HG03342 (cell line): ENCODE measurements at regions not wholly inside any gene's neighbourhood (a gene's known extent, or its start where the extent isn't known, plus 50 kb on each side); places are given as distances from the start of the nearest gene placed in this dataset.

Source experiments
- ATAC-seq: cut with Tn5 transposase; IDR thresholded peaks from one replicate; pipeline ENCODE4 v1.9.1; 2021; ENCODE audit warnings: mild to moderate bottlenecking, moderate library complexity; ENCODE audit not compliant: unreplicated experiment

DNA sequence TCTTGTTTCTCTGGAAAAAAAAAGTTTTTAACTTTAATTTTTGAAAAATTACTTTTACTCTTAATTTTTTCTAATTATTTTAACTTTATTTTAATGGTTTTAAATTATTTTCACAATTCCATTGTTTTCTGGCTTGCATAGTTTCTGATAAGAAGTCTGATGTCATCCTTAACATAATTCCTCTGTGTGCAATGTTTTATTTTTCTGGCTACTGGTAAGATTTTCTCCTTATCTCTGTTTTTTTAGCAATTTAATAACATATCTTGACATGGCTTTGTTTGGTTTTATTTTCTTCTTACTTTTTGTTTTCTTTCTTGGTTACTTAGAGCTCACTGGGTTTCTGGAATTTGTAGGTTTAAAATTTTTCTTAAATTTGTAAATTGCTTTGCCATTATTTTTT is 114.8 kb downstream of the TBXT start:
- no peak for ATAC-seq

DNA sequence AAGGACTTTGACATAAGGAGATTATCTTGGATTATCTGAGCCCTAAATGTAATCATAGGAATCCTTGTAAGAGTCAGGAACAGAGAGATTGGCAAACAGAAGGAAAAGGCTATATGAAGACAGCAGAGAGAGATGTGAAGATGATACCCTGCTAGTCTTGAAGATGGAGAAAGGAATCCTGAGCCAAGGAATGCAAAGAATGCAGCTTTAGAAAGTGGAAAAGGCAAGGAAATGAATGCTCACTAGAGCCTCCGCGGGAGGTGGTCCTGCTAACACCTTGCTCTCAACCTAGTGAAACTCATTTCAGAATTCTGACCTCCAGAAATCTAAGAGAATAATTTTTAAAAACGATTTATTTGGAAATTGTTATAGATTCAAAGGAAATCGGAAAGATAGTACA is 117.1 kb downstream of the TBXT start:
- ATAC-seq, result no peak

DNA sequence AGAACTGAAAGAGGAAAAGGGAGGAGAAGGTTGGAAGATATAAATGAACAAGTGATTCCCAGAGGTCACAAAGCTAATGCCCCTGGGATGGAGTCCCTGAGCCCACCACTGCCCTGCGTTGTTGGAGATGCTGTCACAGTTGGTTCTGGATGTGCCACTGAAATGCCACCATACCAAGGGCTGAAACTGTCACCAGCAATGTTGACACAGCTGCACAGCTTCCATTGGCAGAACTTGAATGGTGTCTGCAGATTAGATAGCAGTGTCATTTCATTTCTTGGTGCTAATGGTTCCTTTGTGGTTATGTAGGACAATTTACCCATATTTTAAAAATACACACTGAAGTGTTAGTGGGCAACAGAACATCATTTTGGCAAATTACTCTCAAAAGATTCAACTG is 120.7 kb downstream of the TBXT start:
- ATAC-seq, result no peak

DNA sequence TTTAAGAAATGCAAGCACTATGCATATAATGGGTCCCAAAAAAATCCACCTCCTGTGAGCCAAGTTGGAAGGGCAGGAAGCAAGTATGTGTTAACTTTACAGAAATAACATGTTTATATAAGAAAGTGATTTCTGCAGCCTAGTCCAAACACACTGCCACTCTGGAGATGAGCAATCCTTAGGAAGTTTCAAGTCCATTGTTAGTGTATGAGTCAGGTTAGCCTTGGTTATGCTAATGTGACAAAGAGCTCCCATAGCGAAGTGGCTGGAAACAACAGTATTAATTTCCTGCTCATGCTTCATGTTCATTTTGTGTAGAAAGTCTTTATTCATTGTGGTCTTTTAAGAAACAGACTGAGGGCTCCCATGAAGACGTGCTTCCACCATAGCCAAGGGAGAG is 121.4 kb downstream of the TBXT start:
- no peak for ATAC-seq

DNA sequence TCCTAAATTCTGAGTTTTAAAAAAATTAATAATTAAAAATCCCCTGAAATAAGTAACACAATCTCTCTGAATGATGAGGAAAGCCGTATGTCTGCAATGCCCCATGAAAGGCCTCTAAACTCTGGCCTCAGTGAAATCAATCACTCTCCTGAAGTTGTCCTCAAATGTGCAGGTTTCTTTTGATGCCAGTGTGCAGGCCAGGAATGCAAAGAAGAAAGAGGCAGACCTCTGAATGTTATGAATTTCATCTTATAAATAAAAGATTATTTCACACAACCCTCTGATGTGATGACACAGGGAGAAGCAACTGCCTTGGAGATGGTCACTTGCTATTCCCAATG is 121.8 kb downstream of the TBXT start:
- ATAC-seq, result no peak

DNA sequence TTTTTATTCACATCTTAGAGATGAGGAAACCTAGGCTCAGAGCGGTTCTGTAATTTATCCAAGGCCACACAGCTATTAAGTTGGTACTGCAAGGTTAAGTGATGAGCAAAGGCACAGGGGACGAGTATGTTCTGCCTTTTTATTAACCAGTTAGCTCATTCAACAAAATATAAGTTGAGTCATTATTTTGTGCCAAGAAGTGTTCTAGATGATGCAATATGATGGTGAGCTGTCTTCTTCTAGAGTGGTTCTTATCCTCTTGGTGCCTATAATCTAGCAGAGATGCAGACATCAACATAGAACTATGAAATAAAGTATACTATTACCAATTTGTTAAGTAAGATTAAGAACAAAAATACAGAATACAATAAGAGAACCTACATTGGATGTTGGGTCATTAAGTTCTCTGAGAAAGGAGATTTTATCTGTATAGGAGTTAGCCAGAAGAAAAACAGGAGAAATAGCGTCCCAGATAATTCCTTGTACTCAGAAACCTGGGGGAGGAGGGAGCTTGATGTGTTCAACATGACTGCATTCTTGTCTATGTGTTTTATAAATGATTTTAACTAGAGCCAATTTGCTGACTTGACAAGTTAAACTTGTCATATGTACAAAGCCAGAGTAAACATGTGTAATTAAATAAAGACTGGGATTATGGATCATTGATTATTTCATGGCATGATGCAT is 122.3 kb downstream of the TBXT start:
- ATAC-seq, result no peak

DNA sequence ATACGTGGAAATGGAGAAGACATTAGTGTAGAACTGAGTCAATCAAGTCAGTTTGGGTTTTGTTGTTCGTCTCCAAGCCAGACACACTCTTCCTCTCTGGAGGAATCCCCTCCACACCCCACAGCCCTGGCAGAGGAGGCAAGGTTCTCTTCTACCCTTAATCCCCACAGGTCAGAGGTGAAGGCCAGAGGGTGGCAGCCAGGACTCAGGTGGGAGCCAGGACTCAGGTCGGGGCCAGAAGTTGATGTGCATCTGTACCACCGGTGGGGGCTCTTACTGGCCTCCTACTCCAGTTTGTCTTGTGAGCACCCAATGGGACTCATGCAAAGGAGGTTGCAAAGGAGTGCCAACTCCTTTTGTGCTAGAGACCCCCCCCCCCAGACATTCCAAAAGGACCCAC is 126.4 kb downstream of the TBXT start:
- no peak for ATAC-seq

DNA sequence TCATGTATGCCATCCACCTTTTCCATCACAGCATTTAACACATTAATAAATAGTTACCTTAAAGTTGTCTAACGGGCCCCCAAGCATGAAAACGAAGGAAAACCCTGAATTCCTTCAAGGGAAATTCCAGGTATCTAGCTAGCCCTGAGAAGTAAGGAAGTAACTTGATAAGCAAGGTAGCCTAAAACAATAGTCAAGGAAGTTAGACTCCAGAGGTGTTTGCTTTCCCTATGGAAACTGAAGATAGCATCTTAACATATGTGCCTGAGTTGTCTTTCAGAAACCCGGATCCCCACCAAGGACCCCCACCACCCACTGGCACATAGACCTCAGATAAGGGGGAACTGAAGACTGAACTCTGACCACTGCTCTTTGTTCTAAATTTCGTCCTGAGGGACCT is 127.4 kb downstream of the TBXT start:
- ATAC-seq, result no peak

DNA sequence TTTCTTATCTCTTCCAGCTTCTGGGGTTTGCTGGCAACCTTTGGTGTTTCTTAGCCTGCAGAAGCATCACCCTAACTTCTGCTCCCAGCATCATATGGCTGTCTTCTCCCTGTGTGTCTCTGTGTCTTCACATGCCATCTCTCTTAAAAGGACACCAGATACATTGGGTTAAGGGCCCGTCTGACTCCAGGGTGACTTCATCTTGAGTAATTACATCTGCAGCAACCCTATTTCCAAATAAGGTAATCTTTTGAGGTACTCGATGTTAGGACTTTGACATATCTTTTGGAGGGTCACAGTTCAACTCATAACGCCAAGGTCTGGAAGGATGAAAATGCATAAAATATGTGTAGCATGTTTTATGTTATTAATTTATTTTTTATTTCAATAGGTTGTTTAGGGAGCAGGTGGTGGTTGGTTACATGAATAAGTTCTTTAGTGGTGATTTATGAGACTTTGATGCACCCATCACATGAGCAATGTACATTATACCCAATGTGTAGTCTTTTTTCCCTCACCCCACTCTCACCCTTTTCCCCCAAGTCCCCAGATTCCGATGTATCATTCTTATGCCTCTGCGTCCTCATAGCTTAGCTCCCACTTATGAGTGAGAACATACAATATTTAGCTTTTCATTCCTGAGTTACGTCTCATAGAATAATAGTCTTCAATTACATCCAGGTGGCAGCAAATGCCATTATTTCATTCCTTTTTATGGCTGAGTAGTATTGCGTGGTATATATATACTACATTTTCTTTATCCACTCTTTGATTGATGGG is 131.1 kb downstream of the TBXT start:
- no peak for ATAC-seq

DNA sequence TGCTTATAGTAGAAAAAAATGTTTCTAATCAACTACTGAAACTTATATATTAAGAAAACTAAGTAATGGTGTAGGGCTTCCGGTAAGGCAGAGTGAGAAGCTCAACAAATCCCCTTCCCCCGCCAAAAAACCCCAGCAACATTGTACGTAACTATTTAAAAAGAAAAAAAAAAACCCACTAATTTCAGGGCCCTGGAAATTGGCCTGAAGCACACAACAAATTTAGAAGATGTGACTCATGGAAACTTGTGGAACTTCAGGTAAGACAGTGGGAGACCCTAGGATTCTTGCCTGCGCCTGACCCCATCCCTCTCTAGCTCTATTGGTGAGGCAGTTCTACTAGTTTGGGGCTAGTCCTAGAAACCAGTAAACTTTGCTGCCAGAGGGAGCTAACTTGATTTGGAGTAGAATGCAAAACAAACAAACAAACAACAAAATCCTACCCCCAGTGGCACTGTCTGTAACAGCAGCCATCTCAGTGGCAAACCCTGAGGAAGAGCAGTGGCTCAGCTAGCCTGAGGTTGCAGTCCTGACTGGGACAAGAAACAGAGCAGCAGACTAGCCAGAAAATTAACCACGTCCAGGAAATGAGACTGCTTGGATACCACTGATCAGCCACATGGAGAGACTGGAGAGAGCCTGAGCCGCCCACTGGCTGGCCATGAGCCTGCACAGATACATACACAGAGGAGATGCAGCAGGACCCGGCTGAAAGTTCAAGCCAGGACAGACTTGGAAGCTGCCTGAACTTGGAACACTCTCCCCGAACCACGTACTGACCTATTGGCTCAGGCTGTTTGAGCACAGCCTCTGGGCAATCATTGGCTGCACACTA is 135.1 kb downstream of the TBXT start:
- ATAC-seq, result peak; percentile 54

DNA sequence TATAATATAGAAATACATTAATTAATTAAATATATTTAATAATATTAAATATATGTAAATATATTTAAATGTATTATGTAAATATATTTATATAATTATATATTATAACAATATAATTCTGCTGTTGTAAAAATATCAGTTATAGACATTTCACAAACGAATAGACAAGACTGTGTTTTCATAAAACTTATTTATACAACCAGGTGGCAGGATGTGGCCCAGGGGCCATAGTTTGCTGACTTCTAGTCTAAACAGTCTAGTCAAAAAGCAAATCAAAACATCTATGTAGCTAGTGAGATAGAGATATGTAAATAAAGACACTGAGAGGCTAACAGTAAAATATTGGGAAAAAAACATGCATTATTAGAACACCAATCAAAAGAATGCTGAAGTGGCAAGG is 136.4 kb downstream of the TBXT start:
- no peak for ATAC-seq

DNA sequence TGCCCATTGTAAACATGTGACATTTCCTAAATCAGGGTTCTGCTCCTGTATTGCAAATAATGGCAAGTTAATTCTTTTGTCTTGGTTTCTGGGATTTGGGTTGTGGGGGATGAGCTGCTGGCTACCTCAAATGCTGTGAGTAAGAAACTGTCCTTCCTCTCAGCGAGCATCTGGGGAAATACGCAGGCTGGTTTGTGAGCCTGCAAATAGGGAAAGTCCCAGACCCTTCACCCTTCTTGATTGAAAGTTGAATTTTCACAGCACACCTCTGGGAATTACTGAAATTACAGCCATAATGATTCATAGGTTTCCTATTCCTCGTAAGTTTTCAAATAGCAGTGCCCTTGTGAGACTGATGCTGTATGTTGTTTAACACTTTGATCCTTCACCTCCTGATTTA is 138.1 kb downstream of the TBXT start:
- no peak for ATAC-seq

DNA sequence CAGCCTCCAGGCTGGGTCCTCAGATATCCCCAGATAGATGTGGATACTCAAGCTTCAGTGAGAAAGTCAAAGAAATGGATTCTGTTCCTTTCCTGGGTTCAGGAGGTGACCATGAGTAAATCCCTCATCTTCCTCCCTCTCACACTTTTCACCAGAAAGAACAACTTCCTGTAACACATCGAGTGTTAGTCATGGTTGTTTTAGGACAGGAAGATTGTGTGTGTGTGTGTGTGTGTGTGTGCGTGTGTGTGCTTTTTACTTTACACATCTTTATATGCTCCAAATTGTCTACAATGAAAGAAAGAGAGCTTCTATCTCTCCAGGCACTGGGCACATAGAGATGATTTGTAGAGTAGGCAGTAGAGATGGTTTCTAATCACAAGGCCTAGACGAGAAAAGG is 139.9 kb downstream of the TBXT start:
- no peak for ATAC-seq

DNA sequence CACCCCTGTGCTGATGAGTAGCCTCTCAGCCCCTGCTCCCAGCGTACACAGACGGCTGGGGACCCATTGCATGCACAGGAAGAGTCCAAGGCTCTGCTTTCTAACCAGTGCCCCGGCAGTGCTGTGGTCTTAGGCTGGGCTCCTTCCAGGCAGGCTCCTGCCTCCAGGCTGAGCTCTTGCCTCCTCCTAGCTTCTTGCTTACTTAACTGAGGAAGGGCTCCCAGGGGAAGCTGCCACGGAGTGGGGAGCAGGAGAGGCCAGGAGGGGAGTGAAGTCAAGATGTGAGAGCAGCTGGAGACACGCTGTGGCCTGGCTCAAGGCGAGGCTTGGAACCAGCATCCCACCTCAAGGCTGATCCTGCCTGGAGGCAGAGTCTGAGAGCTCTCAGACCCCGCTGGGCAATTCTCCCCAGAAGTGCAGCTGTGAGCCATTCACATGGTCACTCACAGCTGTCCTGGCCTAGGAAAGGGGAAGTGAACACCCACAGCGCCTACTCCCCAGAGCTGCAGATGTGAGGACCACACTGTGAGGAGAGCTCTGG is 141.0 kb downstream of the TBXT start:
- no peak for ATAC-seq

DNA sequence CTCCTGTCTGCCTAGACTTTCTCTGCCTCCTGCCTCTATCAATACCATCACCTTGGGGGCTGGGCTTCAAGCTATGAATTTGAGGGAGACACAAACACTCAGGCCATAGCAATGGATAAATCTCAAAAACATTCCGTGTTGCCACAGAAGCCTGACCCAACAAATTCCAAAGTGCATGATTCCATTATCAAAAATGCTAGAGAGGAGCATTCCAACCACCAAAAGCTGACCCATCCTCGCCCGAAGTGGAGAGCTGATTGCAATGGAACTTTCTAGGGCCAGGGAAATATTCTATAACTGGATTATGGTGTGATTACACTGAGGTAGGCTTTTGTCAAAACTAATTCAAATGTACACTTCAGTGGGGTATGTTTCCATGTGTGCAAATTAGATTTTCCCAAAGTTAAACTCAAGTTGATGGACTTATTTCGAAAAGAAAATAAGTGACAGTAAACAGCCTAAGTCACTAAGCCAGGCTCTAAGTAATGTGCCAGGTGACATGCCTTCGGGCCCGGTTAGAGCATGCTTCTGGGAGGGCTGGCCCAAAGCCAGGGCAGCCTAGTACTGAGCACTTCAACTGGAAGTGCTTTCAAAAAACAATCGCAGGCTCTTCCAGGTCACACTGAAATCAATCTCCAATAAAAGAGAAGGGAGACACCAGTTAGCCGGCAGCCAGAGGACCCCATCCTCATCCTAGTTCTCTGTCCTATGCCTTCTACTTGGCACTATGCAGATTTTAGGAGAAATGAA is 142.3 kb downstream of the TBXT start:
- no peak for ATAC-seq

DNA sequence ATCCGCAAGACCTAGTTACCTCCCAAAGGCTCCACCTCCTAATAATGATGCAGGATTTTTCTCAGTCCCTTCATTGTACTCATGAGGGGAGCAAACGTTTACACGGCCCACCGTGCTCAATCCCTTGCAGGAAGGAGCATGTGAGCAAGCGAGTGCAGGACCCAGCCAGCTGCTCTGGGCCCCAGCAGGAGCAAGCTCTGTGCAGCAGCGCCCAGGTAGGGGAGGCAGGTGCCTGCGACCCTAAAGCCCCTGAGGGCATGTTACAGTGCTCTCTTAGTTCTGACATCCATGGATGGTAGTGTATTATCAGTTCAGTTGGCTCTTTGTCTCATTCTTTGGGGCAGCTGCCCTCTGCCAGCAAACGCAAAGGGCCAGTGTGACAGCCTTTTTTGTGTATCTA is 143.4 kb downstream of the TBXT start:
- ATAC-seq, result no peak

DNA sequence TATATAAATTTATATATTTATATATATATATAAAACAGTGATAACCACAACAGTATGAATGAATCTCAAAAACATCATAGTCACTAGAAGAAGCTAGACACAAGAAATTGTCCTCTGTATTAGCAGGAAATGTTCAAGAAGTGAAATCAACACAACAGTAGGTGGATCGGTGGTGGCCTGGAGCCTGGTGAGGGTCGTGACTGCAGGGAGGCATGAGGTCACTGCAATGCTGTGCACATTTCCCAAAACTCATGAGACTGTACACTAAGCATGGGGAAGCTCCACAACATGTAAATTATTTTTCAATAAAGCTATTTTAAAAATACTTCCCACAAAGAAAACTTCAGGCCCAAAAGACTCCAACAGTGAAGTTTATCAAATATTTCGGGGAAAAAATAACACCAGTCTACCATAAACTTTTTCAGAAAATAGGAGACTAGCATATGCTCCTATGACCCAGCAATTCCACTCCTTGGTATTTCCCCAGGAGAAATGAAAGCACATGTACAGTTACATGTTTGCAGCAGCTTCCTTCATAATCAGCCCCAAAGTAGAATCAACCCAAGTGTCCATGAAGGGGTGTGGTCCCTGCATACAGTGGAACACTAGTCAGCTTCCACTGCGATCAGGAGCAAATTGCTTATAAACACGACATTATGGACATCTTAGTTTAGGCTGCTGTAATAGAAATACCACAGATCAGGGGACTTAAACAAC is 144.2 kb downstream of the TBXT start:
- no peak for ATAC-seq

DNA sequence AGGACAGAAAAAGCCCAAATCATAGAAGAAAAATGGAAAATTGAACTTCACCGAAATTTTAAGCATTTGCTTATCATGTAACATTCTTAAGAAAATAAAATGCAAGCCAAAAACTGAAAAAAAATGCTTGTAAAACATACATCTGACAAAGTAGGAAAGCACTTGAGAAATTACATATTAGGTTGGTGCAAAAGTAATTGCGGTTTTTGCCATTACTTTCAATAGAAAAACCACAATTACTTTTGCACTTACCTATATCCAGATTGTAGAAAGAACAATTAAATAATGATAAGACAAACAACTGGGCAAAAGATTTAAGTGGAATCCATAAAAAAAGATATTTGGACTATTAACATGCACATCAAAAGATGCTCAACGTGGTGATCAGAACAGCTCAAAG is 146.2 kb downstream of the TBXT start:
- ATAC-seq, result no peak

DNA sequence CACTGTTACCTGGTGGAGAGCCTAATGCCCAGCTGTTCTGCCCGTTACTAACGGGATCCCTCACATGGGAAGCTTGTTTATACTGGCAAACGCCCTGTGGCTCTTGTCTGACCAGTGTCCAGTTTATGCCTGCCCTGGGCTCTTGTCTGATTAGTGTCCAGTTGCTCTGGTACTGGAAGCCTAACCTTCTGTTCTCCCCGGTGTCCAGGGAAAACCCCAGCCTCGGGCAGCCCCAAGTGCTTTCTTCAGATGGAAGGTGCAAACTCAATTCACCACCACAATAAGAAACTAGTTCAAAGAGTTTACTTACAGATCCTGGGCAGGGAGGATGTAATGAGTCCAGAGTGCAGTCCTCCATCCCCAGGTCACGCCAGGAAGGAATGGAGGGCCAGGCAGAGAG is 148.4 kb downstream of the TBXT start:
- no peak for ATAC-seq

DNA sequence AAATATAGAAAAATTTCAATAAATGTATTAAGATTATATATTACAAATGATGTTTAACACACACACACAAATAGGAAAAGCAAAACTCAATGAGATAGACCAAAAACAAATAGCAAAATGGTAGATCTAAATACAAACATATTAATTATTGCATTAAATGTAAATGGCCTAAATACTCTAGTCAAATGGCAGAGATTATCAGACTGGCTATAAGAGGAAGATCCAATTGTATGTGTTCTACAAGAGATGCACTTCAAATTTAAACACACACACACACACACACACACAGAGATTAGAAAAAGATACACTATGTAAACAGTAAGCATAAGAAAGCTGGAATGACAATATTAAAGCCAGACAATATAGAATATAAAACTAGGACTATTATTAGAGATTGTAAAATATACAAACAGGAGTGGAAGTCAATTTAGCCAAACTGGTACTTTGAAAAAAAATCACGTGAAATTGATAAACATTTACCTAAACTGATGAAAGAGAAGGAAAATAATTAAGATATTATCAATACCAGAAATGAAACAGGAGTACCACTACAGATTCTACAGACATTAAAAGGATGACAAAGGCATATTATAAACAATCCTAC is 150.5 kb downstream of the TBXT start:
- no peak for ATAC-seq
